Adipocyte (in vitro differentiated cells): ENCODE measurements at regions not wholly inside any gene's neighbourhood (a gene's known extent, or its start where the extent isn't known, plus 50 kb on each side); places are given as distances from the start of the nearest gene placed in this dataset.
A peak's percentile ranks its signal among the peaks of the same experiment; 100 is the strongest.
"Not testable (repeated sequence)": the region's sequence is repeated elsewhere in the genome, so short reads cannot be mapped to it uniquely, and the experiment has no call there.

Source experiments
- DNase-seq: peaks from one replicate; pipeline ENCODE4 v3.0.0-alpha.2; 2015; ENCODE audit warnings: low read depth
- H3K27me3 ChIP-seq: replicated peaks from 2 replicates; pipeline ENCODE4 v1.7.0; 2013; ENCODE audit warnings: mild to moderate bottlenecking, low read length, moderate library complexity; ENCODE audit not compliant: control insufficient read depth, insufficient read depth
- H3K36me3 ChIP-seq: 2 replicates; pipeline ENCODE4 v1.7.0; 2013; ENCODE audit warnings: low read length, mild to moderate bottlenecking, moderate library complexity; ENCODE audit not compliant: control insufficient read depth, insufficient read depth, severe bottlenecking
- H3K4me1 ChIP-seq: 2 replicates; pipeline ENCODE4 v1.7.0; 2013; ENCODE audit warnings: mild to moderate bottlenecking, low read length, moderate library complexity; ENCODE audit not compliant: control insufficient read depth, insufficient read depth
- H3K4me3 ChIP-seq: 2 replicates; pipeline ENCODE4 v1.7.0; 2013; ENCODE audit warnings: mild to moderate bottlenecking, low read length, moderate library complexity
- H3K9ac ChIP-seq: 2 replicates; pipeline ENCODE4 v1.7.0; 2013; ENCODE audit warnings: mild to moderate bottlenecking, low read length, moderate library complexity
- H3K9me3 ChIP-seq: 2 replicates; pipeline ENCODE4 v1.7.0; 2013; ENCODE audit warnings: mild to moderate bottlenecking, low read length, moderate library complexity; ENCODE audit not compliant: control insufficient read depth

DNA sequence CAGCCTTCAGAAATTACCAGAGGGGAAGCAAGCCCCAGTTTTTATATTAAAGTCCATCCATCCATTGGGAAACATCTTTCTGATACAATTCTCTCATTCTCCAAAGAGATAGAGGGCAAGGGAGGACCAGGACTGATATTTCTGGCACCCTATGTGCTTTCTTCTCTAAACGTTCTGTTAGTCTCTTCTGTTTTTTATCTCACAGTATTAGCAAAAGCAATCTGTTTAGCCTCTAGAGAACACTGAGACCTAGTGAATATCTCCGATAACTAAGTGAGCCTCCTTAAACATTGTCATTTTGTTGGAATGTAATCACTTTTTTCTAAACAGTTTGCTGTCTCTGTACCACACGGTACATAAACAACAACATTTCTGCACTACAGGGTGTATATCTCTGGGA lies 464.6 kb downstream of the JRKL start:
- no peaks in the 10 kb centered on the region for H3K4me1 ChIP-seq
- no peak for DNase-seq

DNA sequence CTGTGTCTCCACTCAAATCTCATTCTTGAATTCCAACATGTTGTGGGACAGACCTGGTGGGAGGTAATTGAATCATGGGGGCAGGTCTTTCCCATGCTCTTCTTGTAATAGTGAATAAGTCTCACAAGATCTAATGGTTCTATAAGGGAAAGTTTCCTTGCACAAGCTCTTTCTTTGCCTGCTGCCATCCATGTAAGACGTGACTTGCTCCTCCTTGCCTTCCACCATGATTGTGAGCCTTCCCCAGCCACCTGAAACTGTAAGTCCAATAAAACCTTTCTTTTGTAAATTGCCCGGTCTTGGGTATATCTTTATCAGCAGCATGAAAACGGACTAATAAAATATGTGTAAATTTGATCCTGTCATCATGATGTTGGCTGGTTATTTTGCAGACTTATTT lies 471.9 kb downstream of the JRKL start:
- H3K27me3 ChIP-seq: not testable (repeated sequence)

More for the DNA sequence above, 464.6 kb downstream of the JRKL start:
- Histone ChIP-seq H3K4me3 (no peak overlapping the region), H3K9ac (no peak overlapping the region), H3K9me3 (peaks cover 5% of the 10 kb centered on the region), H3K36me3 (no peaks in the 10 kb centered on the region), H3K27me3 (no peaks in the 10 kb centered on the region)

DNA sequence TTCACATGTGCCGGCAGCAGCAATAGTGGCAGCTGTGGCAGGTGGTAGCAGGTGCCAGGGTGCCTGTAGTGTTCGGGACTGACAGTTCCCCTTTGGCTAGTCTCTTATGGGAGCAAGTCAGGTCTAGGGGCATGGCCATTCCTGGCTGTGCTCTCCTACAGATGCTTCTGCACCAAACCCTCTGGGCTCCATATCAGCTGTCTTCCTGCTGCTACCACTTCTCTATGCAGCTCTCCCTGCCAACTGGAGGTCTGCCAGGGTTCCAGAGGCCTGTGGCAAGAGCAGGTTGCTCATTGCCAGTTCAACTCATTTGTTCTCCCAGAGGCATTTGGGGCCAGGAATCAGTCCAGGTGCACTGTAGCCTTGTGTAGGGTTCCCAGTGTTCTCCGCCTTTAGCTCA lies 473.7 kb downstream of the JRKL start:
- peaks cover 18% of the 10 kb centered on the region for H3K4me1 ChIP-seq
- no peaks in the 10 kb centered on the region for H3K27me3 ChIP-seq
- H3K36me3 ChIP-seq: no peaks in the 10 kb centered on the region
- no peak for DNase-seq
- H3K9me3 ChIP-seq: peaks cover 9% of the 10 kb centered on the region
- H3K4me3 ChIP-seq: no peak overlapping the region
- no peak overlapping the region for H3K9ac ChIP-seq

More for the DNA sequence above, 471.9 kb downstream of the JRKL start:
- not testable (repeated sequence) for H3K4me3 ChIP-seq, DNase-seq, H3K9me3 ChIP-seq, H3K9ac ChIP-seq, H3K36me3 ChIP-seq
- H3K4me1 ChIP-seq: peaks cover 15% of the 10 kb centered on the region

DNA sequence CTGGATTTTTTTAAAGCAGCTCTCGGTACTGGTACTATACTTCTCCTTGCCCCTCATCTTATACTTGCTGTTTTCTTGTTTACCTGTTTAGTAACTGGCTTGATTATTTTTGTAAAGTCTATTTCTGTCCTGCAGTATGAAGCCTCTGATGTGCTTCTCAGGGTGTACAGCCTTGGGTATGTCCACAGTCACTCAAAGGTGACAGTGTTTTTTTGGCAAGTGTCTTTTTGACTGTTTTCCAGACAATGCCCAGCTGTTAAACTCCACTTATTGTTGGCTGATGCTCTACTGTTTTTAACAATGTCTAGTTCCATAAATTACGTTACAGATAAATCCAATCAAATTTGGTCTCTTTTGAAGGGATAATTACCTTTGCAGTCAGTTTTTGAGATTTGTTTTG lies 475.2 kb downstream of the JRKL start:
- no peak overlapping the region for H3K4me3 ChIP-seq
- H3K36me3 ChIP-seq: no peaks in the 10 kb centered on the region
- H3K9ac ChIP-seq: no peak overlapping the region
- DNase-seq: no peak
- peaks cover 32% of the 10 kb centered on the region for H3K4me1 ChIP-seq
- peaks cover 9% of the 10 kb centered on the region for H3K9me3 ChIP-seq
- no peaks in the 10 kb centered on the region for H3K27me3 ChIP-seq

DNA sequence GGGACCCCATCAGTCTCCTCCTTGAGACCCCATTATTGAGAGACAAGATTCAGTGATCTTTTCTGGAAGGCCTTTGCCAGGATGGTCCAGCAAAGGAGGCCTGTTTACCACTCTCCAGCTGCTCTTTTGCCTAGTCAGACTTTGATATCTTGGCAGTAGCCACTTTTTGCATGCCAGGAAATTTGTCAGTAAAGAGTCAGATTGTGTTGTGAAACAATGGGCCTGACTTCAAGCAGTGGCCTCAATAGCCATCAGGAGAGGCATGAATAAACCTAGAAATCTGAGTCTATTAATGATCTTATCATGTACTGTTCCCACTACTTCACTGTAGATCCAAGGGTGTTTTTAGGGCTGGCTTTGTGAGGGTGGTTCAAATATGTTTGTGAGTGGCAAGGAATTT lies 479.4 kb downstream of the JRKL start:
- Histone ChIP-seq H3K4me1 (peaks cover 32% of the 10 kb centered on the region), H3K9ac (peak overlapping the region; percentile 36)
- no peak for DNase-seq

DNA sequence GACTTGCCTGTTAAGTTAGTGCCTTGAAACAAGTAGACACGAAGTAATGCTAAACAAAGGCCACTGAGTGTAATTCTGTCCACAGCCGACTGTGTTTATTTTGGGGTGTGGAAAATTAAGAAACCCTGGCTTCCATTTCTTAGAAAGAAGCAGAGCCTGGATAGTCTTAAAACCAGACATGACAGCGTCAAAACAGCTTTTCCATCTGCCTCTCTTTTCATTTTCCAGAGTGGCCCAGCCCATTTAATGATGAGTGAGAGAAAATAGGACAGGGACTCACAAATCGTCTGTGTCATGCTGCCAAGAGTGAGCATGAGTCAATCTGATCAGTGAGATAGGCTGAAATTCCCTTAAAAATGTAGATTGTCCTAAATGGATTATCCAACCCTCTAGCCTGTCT lies 485.9 kb downstream of the JRKL start:
- no peak overlapping the region for H3K9ac ChIP-seq
- H3K4me3 ChIP-seq: no peak overlapping the region
- no peaks in the 10 kb centered on the region for H3K27me3 ChIP-seq
- H3K36me3 ChIP-seq: no peaks in the 10 kb centered on the region
- peaks cover 16% of the 10 kb centered on the region for H3K4me1 ChIP-seq
- no peak for DNase-seq
- no peaks in the 10 kb centered on the region for H3K9me3 ChIP-seq

More for the DNA sequence above, 479.4 kb downstream of the JRKL start:
- Histone ChIP-seq H3K27me3 (no peaks in the 10 kb centered on the region), H3K4me3 (peak overlapping the region; percentile 45), H3K9me3 (no peaks in the 10 kb centered on the region), H3K36me3 (no peaks in the 10 kb centered on the region)

DNA sequence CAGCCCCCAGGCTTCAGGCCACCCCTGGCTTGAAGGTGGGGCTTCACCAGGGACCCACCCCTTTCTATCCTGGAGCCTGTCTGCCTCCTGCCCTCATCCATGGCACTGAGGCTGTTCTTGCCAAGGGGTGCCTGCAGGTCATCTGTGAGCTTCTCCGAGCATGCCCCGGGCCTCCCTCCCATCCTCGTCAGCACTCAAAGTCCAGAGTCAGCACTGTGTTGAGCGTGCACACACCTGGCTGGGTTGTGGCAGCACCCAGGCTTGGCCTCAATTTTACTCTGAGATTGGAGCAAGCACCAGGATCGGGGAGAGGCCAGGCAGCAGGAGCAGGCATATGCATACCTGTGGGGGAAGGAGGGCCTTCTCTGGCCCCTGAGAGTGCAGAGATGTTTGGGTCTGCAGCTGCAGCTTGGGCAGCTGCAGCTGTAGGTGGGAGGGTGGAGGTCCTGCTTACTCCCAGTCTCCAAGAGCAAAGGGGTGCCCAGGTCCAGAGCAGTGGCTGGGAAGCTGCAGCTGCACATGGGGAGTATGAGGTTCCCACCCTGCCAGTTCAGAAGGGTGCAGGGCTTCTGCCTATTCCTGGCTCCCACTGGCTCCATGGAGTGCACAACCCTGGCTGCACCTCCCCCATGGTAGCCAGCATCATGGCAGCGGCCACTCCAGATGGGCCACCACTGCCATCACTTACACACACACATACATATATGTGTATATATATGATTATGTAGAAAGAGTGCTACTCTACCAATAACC lies 488.7 kb downstream of the JRKL start:
- DNase-seq: no peak
- no peaks in the 10 kb centered on the region for H3K36me3 ChIP-seq
- no peak overlapping the region for H3K9ac ChIP-seq
- H3K4me1 ChIP-seq: peaks cover 16% of the 10 kb centered on the region
- no peak overlapping the region for H3K4me3 ChIP-seq
- no peaks in the 10 kb centered on the region for H3K27me3 ChIP-seq
- H3K9me3 ChIP-seq: no peaks in the 10 kb centered on the region

DNA sequence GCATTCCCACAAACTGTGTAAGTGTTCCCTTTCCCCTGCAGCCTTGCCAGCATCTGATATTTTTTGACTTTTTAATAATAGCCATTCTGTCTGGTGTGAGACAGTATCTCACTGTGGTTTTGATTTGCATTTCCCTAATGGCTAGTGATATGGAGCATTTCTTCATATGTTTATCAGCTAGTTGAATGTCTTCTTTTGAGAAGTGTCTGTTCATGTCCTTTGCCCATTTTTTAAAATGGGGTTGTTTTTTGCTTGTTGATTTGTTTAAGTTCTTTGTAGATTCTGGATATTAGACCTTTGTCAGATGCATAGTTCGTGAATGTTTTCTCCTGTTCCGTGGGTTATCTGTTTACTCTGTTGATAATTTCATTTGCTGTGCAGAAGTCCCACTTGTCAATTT lies 492.8 kb downstream of the JRKL start:
- not testable (repeated sequence) for H3K9me3 ChIP-seq, H3K27me3 ChIP-seq, DNase-seq, H3K9ac ChIP-seq, H3K36me3 ChIP-seq, H3K4me3 ChIP-seq, H3K4me1 ChIP-seq

DNA sequence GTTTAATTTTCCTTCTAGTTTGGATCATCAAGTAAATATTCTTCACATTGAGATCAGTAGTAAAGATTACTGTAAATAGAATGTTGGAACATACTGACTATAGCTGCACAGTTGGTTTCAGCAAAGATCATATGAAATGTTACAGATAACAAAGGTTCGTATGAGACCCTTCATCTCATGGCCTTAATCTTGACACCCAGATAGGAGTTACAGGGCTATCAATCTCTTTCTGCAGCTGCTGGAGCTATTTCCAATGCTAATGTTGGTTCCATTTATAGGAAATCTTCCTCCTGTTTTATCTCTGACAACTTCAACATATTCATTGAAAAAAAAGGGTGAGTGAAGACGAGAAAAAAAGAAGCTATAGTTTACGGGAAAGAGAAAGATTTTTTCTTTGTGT lies 495.6 kb downstream of the JRKL start:
- H3K4me3 ChIP-seq: no peak overlapping the region
- DNase-seq: no peak
- H3K36me3 ChIP-seq: no peaks in the 10 kb centered on the region
- H3K4me1 ChIP-seq: peaks cover 5% of the 10 kb centered on the region
- H3K9ac ChIP-seq: no peak overlapping the region
- no peaks in the 10 kb centered on the region for H3K27me3 ChIP-seq
- H3K9me3 ChIP-seq: no peaks in the 10 kb centered on the region

DNA sequence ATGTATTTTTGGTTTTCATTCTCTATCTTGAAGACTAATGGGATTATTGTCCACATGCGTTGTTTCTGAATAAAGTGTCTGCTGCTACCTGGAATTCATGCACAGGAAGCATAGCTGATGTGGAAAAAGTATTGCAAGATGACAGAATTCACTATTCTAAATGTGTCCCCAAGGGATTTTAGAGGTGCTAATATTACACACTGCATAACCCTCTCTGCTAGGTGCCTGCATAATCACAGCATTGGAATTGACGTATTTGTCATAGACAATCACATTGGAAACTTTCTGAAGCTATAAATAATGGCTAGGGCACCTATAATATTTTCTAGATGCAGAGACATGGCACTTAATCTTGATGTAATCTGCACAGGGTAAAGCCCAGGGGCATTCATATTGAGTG lies 496.1 kb downstream of the JRKL start:
- no peak overlapping the region for H3K4me3 ChIP-seq
- H3K4me1 ChIP-seq: peaks cover 5% of the 10 kb centered on the region
- no peaks in the 10 kb centered on the region for H3K9me3 ChIP-seq
- no peak for DNase-seq
- no peak overlapping the region for H3K9ac ChIP-seq
- no peaks in the 10 kb centered on the region for H3K36me3 ChIP-seq
- no peaks in the 10 kb centered on the region for H3K27me3 ChIP-seq

DNA sequence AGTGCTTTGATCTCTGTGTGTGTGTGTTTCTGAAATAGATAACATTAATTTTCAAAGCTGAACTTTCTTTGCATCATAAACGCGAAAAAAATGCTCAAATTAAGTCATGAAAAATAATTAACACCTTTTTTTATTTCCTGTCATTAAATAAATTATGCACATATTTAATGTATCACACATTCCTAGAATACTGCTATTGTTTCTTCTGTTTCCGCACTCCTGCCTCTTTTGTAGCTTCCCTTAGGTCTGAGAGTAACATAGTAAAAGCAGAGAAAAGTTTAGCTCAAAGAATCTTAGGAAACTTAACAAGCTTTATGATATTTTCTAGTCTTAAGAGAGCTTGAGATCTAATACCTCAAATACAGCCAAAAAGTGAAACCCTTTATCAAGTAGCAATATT lies 504.2 kb downstream of the JRKL start:
- DNase-seq: no peak
- no peaks in the 10 kb centered on the region for H3K9me3 ChIP-seq
- no peaks in the 10 kb centered on the region for H3K36me3 ChIP-seq
- no peaks in the 10 kb centered on the region for H3K27me3 ChIP-seq
- no peak overlapping the region for H3K4me3 ChIP-seq
- H3K9ac ChIP-seq: no peak overlapping the region
- H3K4me1 ChIP-seq: no peaks in the 10 kb centered on the region

DNA sequence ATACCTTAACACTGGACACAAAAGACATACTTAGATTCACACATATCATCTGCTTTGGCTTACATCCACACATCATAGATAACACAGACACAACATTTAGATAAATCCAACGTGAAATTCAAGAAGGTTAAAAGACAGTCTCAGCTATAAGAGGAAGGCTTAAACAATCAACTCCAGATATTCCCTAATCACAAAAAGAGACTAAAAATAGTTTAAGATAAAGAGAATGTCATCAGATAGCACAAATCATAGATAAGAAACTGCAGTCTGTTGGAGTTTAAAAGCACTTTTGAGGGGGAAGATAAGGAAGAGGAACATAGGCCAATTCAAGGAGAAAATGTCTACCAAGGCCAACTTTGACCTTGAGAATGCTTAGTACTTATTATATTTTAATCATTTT lies 504.8 kb downstream of the JRKL start:
- no peak overlapping the region for H3K9ac ChIP-seq
- H3K4me3 ChIP-seq: no peak overlapping the region
- H3K9me3 ChIP-seq: no peaks in the 10 kb centered on the region
- H3K27me3 ChIP-seq: no peaks in the 10 kb centered on the region
- H3K36me3 ChIP-seq: no peaks in the 10 kb centered on the region
- no peaks in the 10 kb centered on the region for H3K4me1 ChIP-seq
- DNase-seq: no peak
